ENCODE measurements at regions not wholly inside any gene's neighbourhood (a gene's known extent, or its start where the extent isn't known, plus 50 kb on each side); places are given as distances from the start of the nearest gene placed in this dataset.

DNA sequence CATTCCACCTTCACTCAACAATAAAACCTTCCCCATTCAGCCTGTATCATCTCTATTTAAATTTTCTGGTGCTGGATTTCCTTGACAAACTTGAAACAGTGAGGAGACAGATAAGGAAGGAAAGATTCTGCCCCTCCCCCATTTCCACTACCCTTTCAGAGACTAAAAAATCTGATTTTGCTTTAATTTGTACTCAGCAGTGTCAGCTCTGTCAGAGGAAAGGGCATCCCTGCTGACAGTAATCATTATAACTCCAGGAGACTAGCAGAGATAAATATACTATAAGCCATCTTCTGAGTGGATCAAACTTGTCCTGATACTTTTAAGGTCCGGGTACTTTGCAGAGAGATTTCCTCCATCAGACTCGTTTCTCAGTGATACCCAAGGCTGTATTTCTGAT, 155.6 kb downstream of the SAMD5 start:
- TF ChIP-seq, protein P1, sequence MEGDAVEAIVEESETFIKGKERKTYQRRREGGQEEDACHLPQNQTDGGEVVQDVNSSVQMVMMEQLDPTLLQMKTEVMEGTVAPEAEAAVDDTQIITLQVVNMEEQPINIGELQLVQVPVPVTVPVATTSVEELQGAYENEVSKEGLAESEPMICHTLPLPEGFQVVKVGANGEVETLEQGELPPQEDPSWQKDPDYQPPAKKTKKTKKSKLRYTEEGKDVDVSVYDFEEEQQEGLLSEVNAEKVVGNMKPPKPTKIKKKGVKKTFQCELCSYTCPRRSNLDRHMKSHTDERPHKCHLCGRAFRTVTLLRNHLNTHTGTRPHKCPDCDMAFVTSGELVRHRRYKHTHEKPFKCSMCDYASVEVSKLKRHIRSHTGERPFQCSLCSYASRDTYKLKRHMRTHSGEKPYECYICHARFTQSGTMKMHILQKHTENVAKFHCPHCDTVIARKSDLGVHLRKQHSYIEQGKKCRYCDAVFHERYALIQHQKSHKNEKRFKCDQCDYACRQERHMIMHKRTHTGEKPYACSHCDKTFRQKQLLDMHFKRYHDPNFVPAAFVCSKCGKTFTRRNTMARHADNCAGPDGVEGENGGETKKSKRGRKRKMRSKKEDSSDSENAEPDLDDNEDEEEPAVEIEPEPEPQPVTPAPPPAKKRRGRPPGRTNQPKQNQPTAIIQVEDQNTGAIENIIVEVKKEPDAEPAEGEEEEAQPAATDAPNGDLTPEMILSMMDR (IDR thresholded peaks at IDR 0.05; ENCODE audit: low read depth, low read length) = no peak
- H3K4me3 ChIP-seq (ENCODE audit: low read depth, low read length) = no peak overlapping the region
- in situ Hi-C loops (cut with HindIII; ENCODE audit: low sequenced_read_pairs) = no loop called here
- no peak for DNase-seq (ENCODE audit: low read depth, low spot score)

DNA sequence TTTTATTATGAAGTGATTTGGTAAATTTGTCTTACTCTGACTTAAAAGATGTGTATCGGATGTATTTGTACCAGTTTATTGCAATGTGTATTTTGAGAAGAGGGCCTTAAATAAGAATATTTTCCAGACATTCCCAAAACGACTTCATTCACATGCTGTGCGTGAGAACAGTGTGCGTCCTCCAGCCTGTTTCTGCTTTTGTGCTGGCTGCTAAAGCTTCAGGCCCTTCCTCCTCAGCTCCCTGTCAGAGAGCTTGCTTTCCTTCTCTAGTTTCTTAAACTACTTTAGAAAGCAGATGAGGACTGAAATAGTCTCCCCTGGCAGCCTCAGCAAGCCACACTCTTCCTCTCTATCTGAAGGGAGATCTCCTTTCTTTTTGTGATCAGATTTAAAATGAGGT, 157.8 kb downstream of the SAMD5 start:
- in situ Hi-C loops (cut with HindIII; ENCODE audit: low sequenced_read_pairs) = no loop called here
- no peak for DNase-seq (ENCODE audit: low read depth, low spot score)
- H3K4me3 ChIP-seq (ENCODE audit: low read depth, low read length) = no peak overlapping the region

DNA sequence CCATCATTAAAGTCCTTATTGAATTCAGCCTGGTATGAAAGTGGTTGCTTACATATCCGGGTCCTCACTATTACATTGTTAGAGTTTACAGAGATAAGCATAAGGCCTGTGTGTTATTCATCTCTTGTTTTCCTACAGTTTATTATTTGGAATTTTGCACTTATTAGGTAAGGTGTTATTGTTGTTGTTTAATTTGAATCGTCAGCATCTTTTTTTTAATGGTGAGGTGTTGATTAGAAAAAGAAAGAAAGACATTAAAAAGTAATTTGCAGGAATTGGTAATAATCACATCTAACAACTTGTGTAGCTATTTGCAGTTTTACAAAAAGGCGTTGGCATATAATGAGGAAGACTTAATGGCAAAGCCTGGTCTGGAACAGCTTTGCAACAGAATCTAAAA, 158.6 kb downstream of the SAMD5 start:
- in situ Hi-C loops (cut with HindIII; ENCODE audit: low sequenced_read_pairs) = no loop called here
- TF ChIP-seq, protein P1 (IDR thresholded peaks at IDR 0.05; ENCODE audit: low read depth, low read length) = no peak
- H3K4me3 ChIP-seq (ENCODE audit: low read depth, low read length) = no peak overlapping the region
- no peak for DNase-seq (ENCODE audit: low read depth, low spot score)

More for the DNA sequence above, 157.8 kb downstream of the SAMD5 start:
- TF ChIP-seq, protein P1 (IDR thresholded peaks at IDR 0.05; ENCODE audit: low read depth, low read length) = no peak

DNA sequence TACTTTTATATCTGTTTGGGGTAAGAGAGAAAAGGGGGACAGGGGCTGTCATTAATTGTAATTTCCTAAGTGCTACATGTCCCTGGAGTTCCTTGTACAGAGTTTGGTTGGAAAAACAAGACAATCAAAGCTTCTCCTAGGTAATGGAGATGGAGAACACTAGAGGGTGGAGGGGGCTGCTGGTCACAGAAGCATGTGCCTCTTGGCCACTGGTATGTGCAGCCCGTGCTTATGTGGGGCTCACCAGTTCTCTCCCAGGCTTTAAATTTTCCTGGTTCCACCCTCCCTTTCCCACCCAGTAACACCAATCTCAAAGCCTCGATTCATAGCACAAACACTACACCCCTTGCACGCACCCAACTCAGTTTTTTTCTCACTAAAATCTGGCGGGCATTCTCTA, 165.6 kb downstream of the SAMD5 start:
- TF ChIP-seq, protein P1 (IDR thresholded peaks at IDR 0.05; ENCODE audit: low read depth, low read length) = no peak
- in situ Hi-C loops (cut with HindIII; ENCODE audit: low sequenced_read_pairs) = no loop called here
- no peak for DNase-seq (ENCODE audit: low read depth, low spot score)
- no peak overlapping the region for H3K4me3 ChIP-seq (ENCODE audit: low read depth, low read length)

DNA sequence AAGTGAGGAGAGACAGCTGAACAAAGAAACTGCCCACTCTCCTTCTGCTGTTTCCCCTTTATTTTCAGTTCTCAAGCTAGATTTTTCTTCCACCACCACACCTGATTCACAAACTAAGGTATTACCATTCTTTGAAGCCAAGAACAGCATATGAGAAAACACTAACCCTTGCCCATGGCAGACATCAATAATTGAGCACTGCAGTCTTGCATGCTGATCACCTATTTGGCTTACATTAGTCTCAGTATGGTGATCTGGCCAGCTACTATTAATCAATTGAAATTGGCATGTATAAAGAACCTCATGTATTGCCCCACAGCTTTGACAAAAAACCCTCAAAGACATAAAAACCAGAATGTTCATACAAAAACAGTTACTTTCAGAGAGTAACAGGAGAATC, 166.3 kb downstream of the SAMD5 start:
- in situ Hi-C loops (cut with HindIII; ENCODE audit: low sequenced_read_pairs) = no loop called here
- no peak overlapping the region for H3K4me3 ChIP-seq (ENCODE audit: low read depth, low read length)
- TF ChIP-seq, protein P1 (IDR thresholded peaks at IDR 0.05; ENCODE audit: low read depth, low read length) = no peak
- no peak for DNase-seq (ENCODE audit: low read depth, low spot score)

DNA sequence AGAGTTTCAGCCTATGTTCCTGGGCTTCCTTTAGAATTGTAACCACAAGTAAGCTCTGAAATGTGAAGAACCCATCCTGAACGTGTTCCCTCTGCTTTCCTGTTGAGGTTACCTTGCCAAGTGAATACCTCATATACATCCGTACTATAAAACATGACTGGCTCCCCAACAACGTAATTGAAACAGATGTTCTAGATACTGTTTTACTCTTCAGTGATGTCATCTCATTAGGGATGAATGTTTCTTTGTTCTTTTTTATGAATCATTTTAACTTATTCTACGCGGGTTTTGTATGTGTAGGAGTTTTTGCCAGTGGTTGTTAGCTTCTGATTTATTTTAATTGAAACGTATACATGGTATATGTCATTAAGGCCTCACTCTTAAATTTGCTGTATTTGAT, 166.8 kb downstream of the SAMD5 start:
- H3K4me3 ChIP-seq (ENCODE audit: low read depth, low read length) = no peak overlapping the region
- TF ChIP-seq, protein P1 (IDR thresholded peaks at IDR 0.05; ENCODE audit: low read depth, low read length) = no peak
- in situ Hi-C loops (cut with HindIII; ENCODE audit: low sequenced_read_pairs) = no loop called here
- DNase-seq (ENCODE audit: low read depth, low spot score) = peak; percentile 52

All from astrocyte of the spinal cord (primary cell).